Astrocyte (in vitro differentiated cells and primary cell): ENCODE measurements at regions not wholly inside any gene's neighbourhood (a gene's known extent, or its start where the extent isn't known, plus 50 kb on each side); places are given as distances from the start of the nearest gene placed in this dataset.

Experiments used
- DNase-seq: peaks from one replicate; pipeline ENCODE4 v3.0.0-alpha.2; 2010; ENCODE audit warnings: low read depth
- FAIRE-seq: peaks from 2 replicates; lab custom pipeline; 2011; peaks lifted over from hg19 to GRCh38; lab: Jason Lieb, UNC
- H2AFZ ChIP-seq: 2 replicates; pipeline ENCODE4 v1.6.0; 2012; ENCODE audit warnings: low read depth, low read length, inconsistent platforms
- H3K27ac ChIP-seq: 2 replicates; pipeline ENCODE4 v1.5.1; 2011; ENCODE audit warnings: low read depth, low read length, inconsistent platforms
- H3K27me3 ChIP-seq: 2 replicates; pipeline ENCODE4 v1.6.0; 2011; ENCODE audit warnings: low read length, inconsistent platforms; ENCODE audit not compliant: insufficient read depth
- H3K36me3 ChIP-seq: 2 replicates; pipeline ENCODE4 v1.5.1; 2011; ENCODE audit warnings: low read length, inconsistent platforms; ENCODE audit not compliant: insufficient read depth
- H3K4me1 ChIP-seq: 2 replicates; pipeline ENCODE4 v1.5.1; 2011; ENCODE audit warnings: low read length, inconsistent platforms; ENCODE audit not compliant: insufficient read depth
- H3K4me2 ChIP-seq: 2 replicates; pipeline ENCODE4 v1.6.0; 2012; ENCODE audit warnings: low read length, inconsistent platforms
- H3K4me3 ChIP-seq: 2 replicates; pipeline ENCODE4 v1.5.1; 2011; ENCODE audit warnings: low read depth, mild to moderate bottlenecking, low read length, inconsistent platforms; ENCODE audit not compliant: insufficient read depth
- H3K79me2 ChIP-seq: 2 replicates; pipeline ENCODE4 v1.6.0; 2012; ENCODE audit warnings: mild to moderate bottlenecking, low read length, inconsistent platforms; ENCODE audit not compliant: insufficient read depth
- H3K9ac ChIP-seq: 2 replicates; pipeline ENCODE4 v1.6.0; 2012; ENCODE audit warnings: mild to moderate bottlenecking, low read length, inconsistent platforms
- H3K9me3 ChIP-seq: 2 replicates; pipeline ENCODE4 v1.5.1; 2012; ENCODE audit warnings: low read depth, mild to moderate bottlenecking, low read length, inconsistent platforms; ENCODE audit not compliant: insufficient read depth
- H4K20me1 ChIP-seq: 2 replicates; pipeline ENCODE4 v1.6.0; 2012; ENCODE audit warnings: low read length, inconsistent platforms; ENCODE audit not compliant: insufficient read depth
- H3K27ac Mint-ChIP-seq: one replicate; pipeline ENCODE4 v1.8.0; 2021; ENCODE audit warnings: mild to moderate bottlenecking, mixed read lengths; ENCODE audit not compliant: unreplicated experiment
- H3K27me3 Mint-ChIP-seq: one replicate; pipeline ENCODE4 v1.8.0; 2021; ENCODE audit warnings: low read depth, mixed read lengths; ENCODE audit not compliant: unreplicated experiment
- H3K36me3 Mint-ChIP-seq: one replicate; pipeline ENCODE4 v1.8.0; 2021; ENCODE audit warnings: low read depth, mixed read lengths; ENCODE audit not compliant: unreplicated experiment
- H3K4me1 Mint-ChIP-seq: one replicate; pipeline ENCODE4 v1.8.0; 2021; ENCODE audit warnings: low read depth, mixed read lengths; ENCODE audit not compliant: unreplicated experiment
- H3K4me3 Mint-ChIP-seq: one replicate; pipeline ENCODE4 v1.8.0; 2021; ENCODE audit warnings: mild to moderate bottlenecking, moderate library complexity, mixed read lengths; ENCODE audit not compliant: unreplicated experiment
- H3K9me3 Mint-ChIP-seq: one replicate; pipeline ENCODE4 v1.8.0; 2021; ENCODE audit warnings: mild to moderate bottlenecking, mixed read lengths; ENCODE audit not compliant: unreplicated experiment
- EZH2 ChIP-seq: IDR thresholded peaks from 2 replicates; pipeline ENCODE4 v1.6.1; 2012; ENCODE audit warnings: mild to moderate bottlenecking, low read length, inconsistent platforms; ENCODE audit not compliant: insufficient read depth
- TF ChIP-seq, protein P1 (sequence below): IDR thresholded peaks from 2 replicates; pipeline ENCODE4 v1.5.1; 2011; ENCODE audit warnings: low read depth, mild to moderate bottlenecking, inconsistent platforms, low read length, moderate library complexity; ENCODE audit not compliant: insufficient read depth

DNA sequence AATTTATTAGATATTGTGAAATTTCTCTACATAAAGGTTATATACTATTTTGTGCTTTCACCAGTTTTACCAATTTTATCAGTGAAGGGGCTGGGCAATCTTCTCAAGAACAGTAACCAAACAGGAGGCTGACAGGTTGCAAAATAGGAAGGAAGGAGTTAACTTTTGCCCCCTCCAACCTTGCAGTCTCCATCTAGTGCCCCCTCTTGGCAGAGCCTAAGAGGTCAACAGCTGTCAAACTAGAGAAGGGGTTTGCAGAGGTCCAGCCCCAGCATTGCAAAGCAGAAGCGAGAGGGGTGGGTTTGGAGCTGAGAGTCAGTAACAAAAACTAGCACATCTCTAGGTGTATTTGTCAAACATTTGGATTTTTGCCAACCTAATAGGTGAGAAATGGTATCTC, 391.0 kb downstream of the CDC5L start:
- no peak overlapping the region for H3K27ac ChIP-seq
- peaks cover 3% of the 10 kb centered on the region for H3K9me3 ChIP-seq
- no peak overlapping the region for H3K4me2 ChIP-seq
- H3K4me3 ChIP-seq = no peak overlapping the region
- H4K20me1 ChIP-seq = no peaks in the 10 kb centered on the region
- no peak for FAIRE-seq
- Mint-ChIP-seq H3K36me3 (no peaks in the 10 kb centered on the region), H3K27ac (no peak overlapping the region), H3K4me3 (no peak overlapping the region), H3K27me3 (peaks cover 6% of the 10 kb centered on the region), H3K4me1 (peaks cover 1% of the 10 kb centered on the region), H3K9me3 (peaks cover 4% of the 10 kb centered on the region)
- DNase-seq = no peak
- H3K27me3 ChIP-seq = no peaks in the 10 kb centered on the region
- no peak overlapping the region for H3K9ac ChIP-seq
- H3K36me3 ChIP-seq = no peaks in the 10 kb centered on the region
- H2AFZ ChIP-seq = no peak overlapping the region
- no peaks in the 10 kb centered on the region for H3K4me1 ChIP-seq
- H3K79me2 ChIP-seq = no peaks in the 10 kb centered on the region
- TF ChIP-seq EZH2 = no peak
- TF ChIP-seq, protein P1, sequence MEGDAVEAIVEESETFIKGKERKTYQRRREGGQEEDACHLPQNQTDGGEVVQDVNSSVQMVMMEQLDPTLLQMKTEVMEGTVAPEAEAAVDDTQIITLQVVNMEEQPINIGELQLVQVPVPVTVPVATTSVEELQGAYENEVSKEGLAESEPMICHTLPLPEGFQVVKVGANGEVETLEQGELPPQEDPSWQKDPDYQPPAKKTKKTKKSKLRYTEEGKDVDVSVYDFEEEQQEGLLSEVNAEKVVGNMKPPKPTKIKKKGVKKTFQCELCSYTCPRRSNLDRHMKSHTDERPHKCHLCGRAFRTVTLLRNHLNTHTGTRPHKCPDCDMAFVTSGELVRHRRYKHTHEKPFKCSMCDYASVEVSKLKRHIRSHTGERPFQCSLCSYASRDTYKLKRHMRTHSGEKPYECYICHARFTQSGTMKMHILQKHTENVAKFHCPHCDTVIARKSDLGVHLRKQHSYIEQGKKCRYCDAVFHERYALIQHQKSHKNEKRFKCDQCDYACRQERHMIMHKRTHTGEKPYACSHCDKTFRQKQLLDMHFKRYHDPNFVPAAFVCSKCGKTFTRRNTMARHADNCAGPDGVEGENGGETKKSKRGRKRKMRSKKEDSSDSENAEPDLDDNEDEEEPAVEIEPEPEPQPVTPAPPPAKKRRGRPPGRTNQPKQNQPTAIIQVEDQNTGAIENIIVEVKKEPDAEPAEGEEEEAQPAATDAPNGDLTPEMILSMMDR = no peak
